BLaER1 treated with 17β-estradiol and CSF1 and Interleukin-3, amounts not matched to agents 10 nM and 100 nM (cell line): ENCODE measurements at regions not wholly inside any gene's neighbourhood (a gene's known extent, or its start where the extent isn't known, plus 50 kb on each side); places are given as distances from the start of the nearest gene placed in this dataset.
A peak's percentile ranks its signal among the peaks of the same experiment; 100 is the strongest.

ENCODE experiments used
- H3K27ac ChIP-seq, 11 experiments: shearing (Covaris generic); formaldehyde crosslinking; 2 replicates each; pipeline ENCODE4 v1.8.1; 2022
- H3K27me3 ChIP-seq, 11 experiments: shearing (Covaris generic); formaldehyde crosslinking; 2 replicates each; pipeline ENCODE4 v1.8.1; 2022
- H3K36me3 ChIP-seq, 11 experiments: shearing (Covaris generic); formaldehyde crosslinking; 2 replicates each; pipeline ENCODE4 v1.8.1; 2022
- H3K4me1 ChIP-seq, 10 experiments: shearing (Covaris generic); formaldehyde crosslinking; 2 replicates each; pipeline ENCODE4 v1.8.1; 2022
- H3K4me2 ChIP-seq, 11 experiments: shearing (Covaris generic); formaldehyde crosslinking; 2 replicates each; pipeline ENCODE4 v1.8.1; 2022
- H3K4me3 ChIP-seq, 10 experiments: shearing (Covaris generic); formaldehyde crosslinking; 2 replicates each; pipeline ENCODE4 v1.8.1; 2022
- H3K9ac ChIP-seq, 11 experiments: shearing (Covaris generic); formaldehyde crosslinking; 2 replicates each; pipeline ENCODE4 v1.8.1; 2022
- H3K9me3 ChIP-seq, 11 experiments: shearing (Covaris generic); formaldehyde crosslinking; replicated peaks in 1 of 11; 2 replicates each; pipeline ENCODE4 v1.8.1; 2022
- H4K20me1 ChIP-seq, 11 experiments: shearing (Covaris generic); formaldehyde crosslinking; 2 replicates each; pipeline ENCODE4 v1.8.1; 2022
- Cebpa-rat ChIP-seq, 11 experiments: shearing (Covaris generic); IDR thresholded peaks; 2 replicates each; pipeline ENCODE4 v1.8.1; 2022

DNA sequence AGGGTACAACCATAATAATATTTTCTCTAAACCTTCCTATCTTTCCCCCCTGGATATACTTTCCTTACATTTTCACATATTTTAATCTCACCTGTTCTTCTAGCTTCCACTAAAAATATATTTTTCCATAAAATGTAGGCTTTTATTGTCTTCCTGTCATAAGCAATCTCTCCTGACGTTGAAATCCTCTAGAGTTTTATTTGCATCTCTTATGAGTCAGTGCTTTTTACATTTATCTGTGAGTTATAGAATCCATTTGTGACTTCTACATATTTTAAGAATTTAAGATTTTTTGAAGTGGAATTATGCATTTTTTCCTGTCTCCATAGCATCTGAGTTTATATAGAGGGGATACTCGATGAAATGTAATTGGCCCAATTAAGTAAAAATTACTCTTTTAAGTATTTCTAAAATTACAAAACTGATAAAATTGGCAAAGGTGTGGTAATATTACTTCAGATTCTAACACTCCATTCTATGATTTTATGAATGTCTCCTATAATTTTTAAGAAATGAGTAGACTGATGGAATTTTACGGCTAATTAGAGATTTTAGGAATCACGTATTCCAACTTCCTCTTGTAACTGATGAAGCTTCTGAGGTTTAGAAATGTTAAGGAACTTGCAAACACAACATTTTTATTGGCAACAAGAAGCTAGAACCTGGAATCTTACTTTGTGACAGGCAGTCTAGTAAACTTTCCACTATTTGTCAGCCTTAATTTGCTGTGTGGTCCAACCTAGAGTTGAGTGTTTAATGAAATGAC, 422.9 kb upstream of the SEMA3A start:
- Histone ChIP-seq H3K4me1 (peaks cover 0 to 10% (median 0%) of the 10 kb centered on the region in 10 experiments; a peak in 4 of 20 replicates), H3K4me3 (no peak overlapping the region), H3K27ac (no peak overlapping the region; a peak in 1 of 22 replicates), H3K4me2 (no peak overlapping the region), H4K20me1 (no peaks in the 10 kb centered on the region), H3K9me3 (peaks cover 0 to 6% (median 0%) of the 10 kb centered on the region in 11 experiments; a peak in 1 of 22 replicates), H3K27me3 (no peaks in the 10 kb centered on the region), H3K36me3 (no peaks in the 10 kb centered on the region), H3K9ac (no peak overlapping the region)
- TF ChIP-seq Cebpa-rat (IDR thresholded peaks at IDR 0.05): no peak

DNA sequence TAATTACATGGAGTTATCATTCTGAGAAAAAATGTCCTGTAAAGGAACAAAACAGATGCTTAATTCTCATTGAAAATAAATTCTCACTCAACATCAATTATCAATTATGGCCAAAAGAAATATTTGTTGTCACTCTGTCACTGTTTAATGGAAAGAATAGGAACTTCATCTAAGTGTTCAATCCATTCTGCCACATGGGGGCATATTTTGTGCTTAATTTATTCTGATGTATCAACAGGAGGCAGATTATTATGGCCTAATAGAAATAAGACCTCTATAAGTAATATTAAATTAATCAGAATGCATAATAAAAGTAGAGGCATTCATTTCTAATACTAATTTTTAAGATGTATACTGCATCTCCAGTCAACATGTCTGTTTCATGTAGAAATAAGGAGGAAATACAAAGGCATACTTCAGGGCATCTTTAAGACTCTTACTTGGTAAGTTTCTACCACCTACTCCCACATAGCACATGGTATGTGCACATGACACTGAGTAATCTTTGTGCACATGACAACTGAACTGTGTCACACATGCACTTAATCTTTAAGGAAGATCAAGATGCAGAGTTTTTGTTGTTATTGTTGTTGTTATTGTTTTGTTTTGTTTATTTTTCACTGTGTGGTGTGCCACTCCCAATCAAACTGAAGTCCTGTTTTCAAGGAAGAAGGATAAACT, 420.4 kb upstream of the SEMA3A start:
- Histone ChIP-seq H3K4me1 (peaks cover 0 to 10% (median 0%) of the 10 kb centered on the region in 10 experiments; a peak in 5 of 20 replicates), H4K20me1 (no peaks in the 10 kb centered on the region), H3K27me3 (no peaks in the 10 kb centered on the region), H3K36me3 (no peaks in the 10 kb centered on the region), H3K4me3 (no peak overlapping the region), H3K4me2 (peak overlapping the region in 2 of 11 experiments; percentile 39 to 45; a peak in 2 of 22 replicates), H3K9me3 (peaks cover 0 to 4% (median 0%) of the 10 kb centered on the region in 11 experiments; a peak in 1 of 22 replicates), H3K27ac (peak overlapping the region in 3 of 11 experiments; percentile 20 to 69 (median 49); a peak in 4 of 22 replicates), H3K9ac (no peak overlapping the region)
- TF ChIP-seq Cebpa-rat (IDR thresholded peaks at IDR 0.05): no peak

DNA sequence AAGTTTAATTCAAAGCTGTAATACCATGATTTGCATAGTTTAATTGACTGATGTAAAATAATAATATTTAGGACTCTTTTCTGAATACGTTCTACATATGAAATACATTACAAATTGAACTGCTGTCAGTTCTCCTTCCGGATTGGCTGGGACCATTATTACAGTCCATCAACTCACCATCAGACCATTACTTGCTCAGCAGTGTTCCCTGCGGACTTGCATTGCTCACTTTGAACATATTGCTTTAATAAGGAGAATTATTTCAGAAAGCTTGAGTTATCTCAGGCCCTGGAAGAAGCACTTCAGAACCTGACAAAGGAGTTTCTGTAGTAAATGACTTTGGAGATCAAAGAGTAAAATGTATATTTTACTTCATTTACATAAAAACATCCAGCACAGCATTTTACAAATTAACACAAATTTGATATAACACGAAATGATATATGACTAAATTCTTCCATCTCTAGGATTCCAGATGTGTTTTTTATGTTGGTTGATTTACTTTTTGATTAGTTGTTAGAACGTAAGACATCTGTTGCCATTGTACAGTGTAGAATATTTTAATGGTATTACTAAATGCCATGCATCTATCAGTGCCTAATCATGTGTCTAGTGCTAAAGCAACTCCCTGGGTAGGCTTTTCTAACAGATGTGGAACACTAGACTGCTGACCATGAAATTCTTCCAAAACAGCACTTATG, 418.5 kb upstream of the SEMA3A start:
- Histone ChIP-seq H3K4me2 (no peak overlapping the region), H3K4me3 (no peak overlapping the region), H3K27ac (no peak overlapping the region), H4K20me1 (no peaks in the 10 kb centered on the region), H3K36me3 (no peaks in the 10 kb centered on the region), H3K4me1 (peaks cover 0 to 10% (median 2%) of the 10 kb centered on the region in 10 experiments; a peak in 6 of 20 replicates), H3K9me3 (no peaks in the 10 kb centered on the region), H3K27me3 (no peaks in the 10 kb centered on the region), H3K9ac (no peak overlapping the region)
- TF ChIP-seq Cebpa-rat (IDR thresholded peaks at IDR 0.05): no peak

- Histone ChIP-seq H4K20me1 (no peaks in the 10 kb centered on the region), H3K27ac (no peak overlapping the region), H3K27me3 (no peaks in the 10 kb centered on the region)
Measured at GRCh38 chr7:84611391-84611790, 416.8 kb upstream of the SEMA3A start.

DNA sequence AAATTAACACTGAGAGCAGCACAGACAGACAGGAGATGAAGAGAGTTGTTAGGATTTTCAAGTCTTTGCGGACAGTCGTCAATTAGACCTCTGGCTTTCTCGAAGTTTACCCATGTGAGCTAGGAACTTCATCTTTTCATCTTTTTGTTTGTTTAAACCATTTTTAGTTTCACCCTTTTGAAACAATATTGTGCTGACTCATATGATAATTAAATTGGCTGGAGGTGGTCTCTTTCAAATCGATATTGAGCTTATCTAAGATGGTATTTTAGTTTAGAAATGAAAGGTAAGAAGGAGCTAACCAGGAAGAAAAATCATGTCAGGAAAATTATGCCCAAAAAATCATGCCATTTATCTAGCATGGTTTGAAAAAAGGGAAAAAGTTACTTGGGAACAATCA, 415.8 kb upstream of the SEMA3A start:
- TF ChIP-seq Cebpa-rat (IDR thresholded peaks at IDR 0.05): no peak
- peaks cover 0 to 7% (median 2%) of the 10 kb centered on the region in 10 experiments; a peak in 6 of 20 replicates for H3K4me1 ChIP-seq
- H3K4me2 ChIP-seq: no peak overlapping the region
- no peaks in the 10 kb centered on the region for H4K20me1 ChIP-seq
- no peaks in the 10 kb centered on the region for H3K27me3 ChIP-seq
- H3K9ac ChIP-seq: no peak overlapping the region
- no peak overlapping the region for H3K4me3 ChIP-seq
- H3K27ac ChIP-seq: no peak overlapping the region
- H3K9me3 ChIP-seq: no peaks in the 10 kb centered on the region
- H3K36me3 ChIP-seq: no peaks in the 10 kb centered on the region

More at GRCh38 chr7:84611391-84611790, 416.8 kb upstream of the SEMA3A start:
- Histone ChIP-seq H3K4me1 (peaks cover 0 to 10% (median 2%) of the 10 kb centered on the region in 10 experiments; a peak in 6 of 20 replicates), H3K4me3 (no peak overlapping the region), H3K36me3 (no peaks in the 10 kb centered on the region), H3K9ac (no peak overlapping the region), H3K9me3 (no peaks in the 10 kb centered on the region), H3K4me2 (no peak overlapping the region)
- TF ChIP-seq Cebpa-rat (IDR thresholded peaks at IDR 0.05): no peak

DNA sequence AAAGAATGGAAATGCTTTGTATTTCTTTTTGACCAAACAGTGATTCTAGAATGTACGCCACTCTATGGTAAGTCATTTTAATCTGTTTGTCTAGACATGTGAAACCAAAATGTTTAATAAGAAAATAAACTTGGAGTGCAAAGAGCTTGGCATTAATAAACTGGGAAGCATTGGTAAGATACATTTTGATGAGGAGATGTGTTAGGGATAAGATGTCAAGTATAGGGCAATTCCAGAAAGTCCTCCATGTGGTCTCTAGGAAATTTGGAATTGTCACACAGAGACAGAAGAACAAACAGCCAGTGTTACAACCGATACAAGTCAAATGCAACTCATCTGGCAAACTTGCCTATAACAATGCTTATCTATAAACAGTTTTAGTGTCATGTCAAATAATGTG, 410.7 kb upstream of the SEMA3A start:
- H4K20me1 ChIP-seq: no peaks in the 10 kb centered on the region
- peaks cover 0 to 6% (median 0%) of the 10 kb centered on the region in 10 experiments; a peak in 2 of 20 replicates for H3K4me1 ChIP-seq
- no peak overlapping the region for H3K4me2 ChIP-seq
- no peaks in the 10 kb centered on the region for H3K27me3 ChIP-seq
- H3K4me3 ChIP-seq: no peak overlapping the region
- H3K27ac ChIP-seq: no peak overlapping the region
- no peak for TF ChIP-seq Cebpa-rat (IDR thresholded peaks at IDR 0.05)
- H3K9ac ChIP-seq: no peak overlapping the region
- H3K9me3 ChIP-seq: peaks cover 0 to 15% (median 8%) of the 10 kb centered on the region in 11 experiments; a peak in 14 of 22 replicates
- no peaks in the 10 kb centered on the region for H3K36me3 ChIP-seq

DNA sequence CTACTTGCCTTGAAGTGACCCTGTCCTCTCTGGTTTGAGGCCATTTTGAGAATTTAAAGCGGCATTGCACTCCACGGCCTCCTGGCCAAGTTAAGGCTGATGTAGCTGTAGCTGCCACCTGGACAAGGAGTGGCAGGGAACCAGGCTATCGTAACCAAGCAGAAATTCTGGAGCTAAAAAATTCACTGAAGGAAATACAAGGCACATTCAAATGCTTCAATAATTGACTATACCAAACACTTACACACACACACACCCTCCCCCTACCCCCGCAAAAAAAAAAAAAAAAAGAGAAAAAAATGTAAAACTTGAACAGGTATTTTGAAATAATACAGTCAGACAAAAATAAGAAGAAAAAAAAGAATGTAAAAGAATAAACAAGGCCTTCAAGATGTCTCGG, 409.0 kb upstream of the SEMA3A start:
- H3K4me1 ChIP-seq: no peaks in the 10 kb centered on the region
- H3K27ac ChIP-seq: no peak overlapping the region
- no peaks in the 10 kb centered on the region for H3K27me3 ChIP-seq
- TF ChIP-seq Cebpa-rat (IDR thresholded peaks at IDR 0.05): no peak
- no peaks in the 10 kb centered on the region for H3K36me3 ChIP-seq
- H4K20me1 ChIP-seq: no peaks in the 10 kb centered on the region
- no peak overlapping the region for H3K4me2 ChIP-seq
- no peak overlapping the region for H3K9ac ChIP-seq
- H3K4me3 ChIP-seq: no peak overlapping the region
- H3K9me3 ChIP-seq: peaks cover 0 to 15% (median 8%) of the 10 kb centered on the region in 11 experiments; a peak in 14 of 22 replicates

DNA sequence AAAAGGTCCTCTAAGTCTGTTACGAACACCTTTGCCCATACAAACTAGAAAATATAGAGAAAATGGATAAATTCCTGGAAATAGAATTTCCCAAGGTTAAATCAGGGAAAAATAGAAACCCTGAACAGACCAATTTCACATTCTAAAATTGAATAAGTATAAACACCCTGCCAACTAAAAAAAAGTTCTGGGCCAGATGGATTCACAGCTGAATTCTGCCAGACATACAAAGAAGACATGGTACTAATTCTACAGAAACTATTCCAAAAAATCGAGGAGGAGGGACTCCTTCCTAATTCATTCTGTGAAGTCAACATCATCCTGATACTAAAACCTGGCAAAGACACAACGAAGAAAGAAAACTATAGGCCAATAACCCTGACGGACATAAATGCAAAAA, 400.4 kb upstream of the SEMA3A start:
- H3K27me3 ChIP-seq: no peaks in the 10 kb centered on the region
- H3K9me3 ChIP-seq: no peaks in the 10 kb centered on the region
- H3K4me1 ChIP-seq: no peaks in the 10 kb centered on the region
- no peak for TF ChIP-seq Cebpa-rat (IDR thresholded peaks at IDR 0.05)
- H3K36me3 ChIP-seq: no peaks in the 10 kb centered on the region
- H3K27ac ChIP-seq: no peak overlapping the region
- H3K9ac ChIP-seq: no peak overlapping the region
- H3K4me3 ChIP-seq: no peak overlapping the region
- H3K4me2 ChIP-seq: no peak overlapping the region
- H4K20me1 ChIP-seq: no peaks in the 10 kb centered on the region

GRCh38 chr7:84591897-84592296, 397.3 kb upstream of the SEMA3A start:
- H4K20me1 ChIP-seq: no peaks in the 10 kb centered on the region

More at GRCh38 chr7:84591897-84592296, 397.3 kb upstream of the SEMA3A start:
- Histone ChIP-seq H3K9ac (no peak overlapping the region), H3K27ac (no peak overlapping the region), H3K27me3 (no peaks in the 10 kb centered on the region), H3K4me3 (no peak overlapping the region), H3K4me2 (no peak overlapping the region), H3K9me3 (no peaks in the 10 kb centered on the region), H3K36me3 (no peaks in the 10 kb centered on the region), H3K4me1 (no peaks in the 10 kb centered on the region)
- TF ChIP-seq Cebpa-rat (IDR thresholded peaks at IDR 0.05): no peak
